Muscle layer of duodenum (tissue), 2 donors: ENCODE measurements at regions not wholly inside any gene's neighbourhood (a gene's known extent, or its start where the extent isn't known, plus 50 kb on each side); places are given as distances from the start of the nearest gene placed in this dataset.
"Not testable (repeated sequence)": the region's sequence is repeated elsewhere in the genome, so short reads cannot be mapped to it uniquely, and the experiment has no call there.

Experiments used
- H3K27ac ChIP-seq: one replicate; pipeline ENCODE4 v1.7.0; 2013; ENCODE audit warnings: mild to moderate bottlenecking, low read length
- H3K27me3 ChIP-seq: one replicate; pipeline ENCODE4 v1.7.0; 2013; ENCODE audit warnings: low read depth, mild to moderate bottlenecking, control low read depth, low read length
- H3K36me3 ChIP-seq, 2 donors: one replicate each; pipeline ENCODE4 v1.7.0; 2013; ENCODE audit warnings: low read length in 2 of 2, control low read depth in 1 of 2, mild to moderate bottlenecking in 1 of 2; ENCODE audit not compliant: insufficient read depth in 2 of 2, control insufficient read depth in 1 of 2
- H3K4me1 ChIP-seq, 2 donors: one replicate each; pipeline ENCODE4 v1.7.0; 2013; ENCODE audit warnings: low read length in 2 of 2, mild to moderate bottlenecking in 2 of 2, control low read depth in 1 of 2, moderate library complexity in 1 of 2; ENCODE audit not compliant: insufficient read depth in 2 of 2, control insufficient read depth in 1 of 2
- H3K4me3 ChIP-seq, 2 donors: one replicate each; pipeline ENCODE4 v1.7.0; 2013; ENCODE audit warnings: low read length in 2 of 2, low read depth in 1 of 2, mild to moderate bottlenecking in 1 of 2
- H3K9me3 ChIP-seq, 2 donors: one replicate each; pipeline ENCODE4 v1.7.0; 2013; ENCODE audit warnings: low read length in 2 of 2, control low read depth in 1 of 2, mild to moderate bottlenecking in 1 of 2; ENCODE audit not compliant: control insufficient read depth in 1 of 2
- donor health status: healthy.

DNA sequence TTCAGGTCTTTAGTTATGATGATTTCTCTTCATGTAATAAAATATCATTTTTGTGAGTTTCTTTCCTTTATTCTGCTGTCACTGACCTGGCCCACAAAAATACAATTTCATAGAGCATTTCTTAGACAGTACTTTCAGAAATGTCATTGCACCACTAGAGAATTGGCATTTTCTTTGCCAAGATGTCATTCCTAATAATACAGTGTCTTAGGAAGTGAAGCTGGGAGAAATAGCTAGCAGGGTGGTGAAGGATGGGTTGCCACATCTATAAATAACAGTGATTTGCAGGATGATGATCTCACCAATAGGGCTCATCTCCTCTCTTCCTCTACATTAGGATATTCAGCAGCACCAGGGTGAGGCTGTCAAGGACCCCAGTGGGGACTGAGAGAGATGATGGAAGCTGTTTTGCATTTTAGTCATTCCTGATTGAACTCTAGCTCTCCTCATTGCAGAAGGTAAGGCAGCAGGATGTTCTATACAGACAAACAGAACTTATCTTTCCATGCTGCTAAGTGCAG lies 452.1 kb downstream of the NXPH1 start:
- Histone ChIP-seq H3K9me3 (no peaks in the 10 kb centered on the region), H3K4me1 (no peaks in the 10 kb centered on the region), H3K27me3 (no peaks in the 10 kb centered on the region), H3K27ac (no peak overlapping the region), H3K4me3 (no peak overlapping the region), H3K36me3 (no peaks in the 10 kb centered on the region)

DNA sequence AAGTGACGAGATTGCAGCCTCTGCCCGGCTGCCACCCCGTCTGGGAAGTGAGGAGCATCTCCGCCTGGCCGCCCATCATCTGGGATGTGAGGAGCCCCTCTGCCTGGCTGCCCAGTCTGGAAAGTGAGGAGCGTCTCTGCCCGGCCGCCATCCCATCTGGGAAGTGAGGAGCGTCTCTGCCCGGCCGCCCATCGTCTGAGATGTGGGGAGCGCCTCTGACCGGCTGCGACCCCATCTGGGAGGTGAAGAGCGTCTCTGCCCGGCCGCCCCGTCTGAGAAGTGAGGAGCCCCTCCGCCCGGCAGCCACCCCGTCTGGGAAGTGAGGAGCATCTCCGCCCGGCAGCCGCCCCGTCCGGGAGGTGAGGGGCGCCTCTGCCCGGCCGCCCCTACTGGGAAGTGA lies 456.9 kb downstream of the NXPH1 start:
- H3K36me3 ChIP-seq, H3K4me3 ChIP-seq, H3K27ac ChIP-seq, H3K4me1 ChIP-seq, H3K27me3 ChIP-seq, H3K9me3 ChIP-seq: not testable (repeated sequence)

DNA sequence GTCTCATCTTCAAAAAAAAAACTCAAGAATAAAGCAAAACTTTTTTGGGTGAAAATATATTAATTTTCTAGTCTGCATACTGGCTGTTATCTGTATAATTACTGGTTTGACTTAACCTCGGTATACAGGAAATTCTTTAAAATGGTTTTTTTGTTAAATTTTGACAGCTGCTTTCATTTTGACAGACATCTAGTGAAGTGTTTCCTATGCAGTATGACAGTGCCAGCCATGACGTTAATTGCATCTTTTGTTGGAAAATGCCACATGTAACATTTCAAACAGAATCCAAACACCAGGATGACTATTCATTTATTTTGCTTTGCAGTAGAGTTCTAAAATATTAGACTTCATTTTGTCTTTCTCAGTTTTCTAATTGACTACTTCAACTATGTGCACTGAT lies 460.4 kb downstream of the NXPH1 start:
- no peaks in the 10 kb centered on the region for H3K27me3 ChIP-seq
- H3K4me3 ChIP-seq = no peak overlapping the region
- no peaks in the 10 kb centered on the region for H3K9me3 ChIP-seq
- H3K4me1 ChIP-seq = no peaks in the 10 kb centered on the region
- H3K36me3 ChIP-seq = no peaks in the 10 kb centered on the region
- no peak overlapping the region for H3K27ac ChIP-seq

DNA sequence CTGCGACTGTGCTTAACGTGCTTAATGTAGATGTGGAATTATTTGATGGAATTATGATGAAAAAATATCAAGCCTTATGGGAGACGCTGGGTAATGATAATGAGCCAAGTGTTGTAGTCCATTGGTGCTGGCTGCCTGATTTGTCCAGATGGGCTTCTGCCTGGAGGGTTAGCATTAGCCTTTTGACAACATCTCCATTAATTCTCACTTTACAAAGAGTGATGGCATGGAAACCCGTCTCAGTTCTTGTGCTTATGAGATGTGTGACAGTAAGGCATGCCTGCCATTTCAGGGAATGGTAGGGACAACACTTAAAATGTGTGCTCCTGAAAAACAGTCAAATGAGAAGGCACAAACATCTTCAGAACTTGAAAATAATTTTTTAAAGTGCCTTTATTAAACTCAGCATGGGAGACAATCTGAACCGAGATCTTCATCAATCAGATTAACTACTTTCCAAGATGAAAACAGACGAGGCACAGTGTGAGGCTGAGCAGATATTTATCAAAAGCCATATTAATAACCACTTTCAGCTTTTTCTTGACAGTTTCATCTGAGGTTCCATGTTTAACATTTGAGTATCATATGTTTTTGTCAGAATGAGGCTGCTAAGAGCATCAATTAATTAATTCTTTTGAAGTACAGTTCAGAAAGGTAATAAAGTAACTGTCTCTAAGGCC lies 473.1 kb downstream of the NXPH1 start:
- no peak overlapping the region for H3K27ac ChIP-seq
- no peaks in the 10 kb centered on the region for H3K4me1 ChIP-seq
- no peaks in the 10 kb centered on the region for H3K27me3 ChIP-seq
- H3K9me3 ChIP-seq = no peaks in the 10 kb centered on the region
- H3K36me3 ChIP-seq = no peaks in the 10 kb centered on the region
- H3K4me3 ChIP-seq = no peak overlapping the region

DNA sequence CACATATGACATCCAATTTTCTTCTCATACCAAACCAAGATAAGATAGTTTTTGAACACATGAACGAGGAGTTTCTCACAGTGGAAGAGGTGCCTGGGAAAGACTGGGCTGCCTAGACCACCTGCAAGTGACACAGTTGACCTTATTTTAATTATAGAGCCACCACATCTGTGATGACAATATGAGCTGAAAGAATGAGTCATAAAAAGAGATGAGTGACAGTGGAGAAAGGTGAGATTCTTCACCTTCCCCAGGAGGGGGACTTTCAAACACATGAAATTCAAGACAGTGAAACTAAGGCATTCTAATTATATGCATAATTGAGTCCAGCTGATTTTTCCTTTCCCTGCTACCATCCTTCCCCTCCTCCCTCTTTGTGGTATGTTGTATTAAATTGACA lies 475.5 kb downstream of the NXPH1 start:
- no peaks in the 10 kb centered on the region for H3K9me3 ChIP-seq
- no peaks in the 10 kb centered on the region for H3K36me3 ChIP-seq
- no peaks in the 10 kb centered on the region for H3K4me1 ChIP-seq
- H3K27ac ChIP-seq = no peak overlapping the region
- H3K4me3 ChIP-seq = no peak overlapping the region
- H3K27me3 ChIP-seq = no peaks in the 10 kb centered on the region

DNA sequence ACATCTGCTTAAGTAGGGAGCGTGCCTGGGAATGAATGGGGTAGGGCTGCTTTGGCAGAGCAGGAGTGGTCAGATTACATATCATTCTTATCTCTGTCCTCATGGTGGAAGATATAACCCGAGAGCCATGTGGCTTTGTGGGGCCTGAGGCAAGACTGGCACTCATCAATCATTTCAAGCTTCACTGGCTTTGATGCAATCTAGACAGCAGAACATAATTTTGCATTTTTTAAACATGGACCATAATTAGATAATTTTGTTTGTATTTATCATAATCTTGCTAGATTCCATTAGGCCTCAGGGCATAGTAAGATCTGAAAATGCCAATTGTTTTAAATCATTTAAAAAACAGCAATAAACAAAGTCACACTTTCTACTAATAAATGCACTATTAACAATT lies 480.3 kb downstream of the NXPH1 start:
- no peaks in the 10 kb centered on the region for H3K27me3 ChIP-seq
- H3K9me3 ChIP-seq = no peaks in the 10 kb centered on the region
- no peaks in the 10 kb centered on the region for H3K36me3 ChIP-seq
- no peaks in the 10 kb centered on the region for H3K4me1 ChIP-seq
- H3K27ac ChIP-seq = no peak overlapping the region
- no peak overlapping the region for H3K4me3 ChIP-seq

DNA sequence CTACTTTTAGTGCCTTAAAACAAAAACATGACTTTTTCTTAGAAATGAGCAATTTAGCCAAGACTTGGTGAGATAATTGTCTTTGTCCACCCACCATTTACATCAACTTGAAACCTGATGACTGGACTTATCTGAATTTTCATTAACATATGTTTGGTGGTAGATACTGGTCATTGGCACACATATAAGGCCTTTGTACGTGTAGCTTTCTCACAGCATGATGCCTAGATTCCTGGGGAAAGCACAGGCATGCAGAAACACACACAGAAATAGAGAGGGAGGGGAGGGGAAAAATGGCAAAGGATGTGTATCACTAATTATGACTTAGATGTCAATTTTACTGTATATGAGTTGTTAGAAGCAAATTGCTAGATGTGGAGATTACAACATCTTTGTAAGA lies 488.4 kb downstream of the NXPH1 start:
- no peaks in the 10 kb centered on the region for H3K27me3 ChIP-seq
- no peaks in the 10 kb centered on the region for H3K4me1 ChIP-seq
- no peaks in the 10 kb centered on the region for H3K36me3 ChIP-seq
- no peak overlapping the region for H3K27ac ChIP-seq
- no peak overlapping the region for H3K4me3 ChIP-seq
- no peaks in the 10 kb centered on the region for H3K9me3 ChIP-seq

DNA sequence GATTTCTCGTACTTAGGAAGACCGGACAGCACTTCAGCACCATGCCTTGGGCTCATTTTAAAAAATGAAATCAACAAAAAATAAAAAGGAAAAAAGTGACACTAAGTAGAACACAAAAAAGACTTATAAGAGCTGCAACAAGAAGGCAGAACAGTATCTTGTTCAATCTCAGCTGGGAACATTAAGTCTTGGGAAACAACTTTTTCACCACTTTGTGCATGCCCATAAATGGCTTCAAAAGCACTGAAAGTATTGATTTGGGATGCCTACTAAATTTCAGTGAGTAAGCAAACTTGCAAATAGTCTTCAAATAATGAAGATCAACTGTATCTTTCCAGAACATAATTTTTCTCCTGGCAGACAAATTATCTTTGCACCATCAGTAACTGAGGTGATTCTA lies 489.3 kb downstream of the NXPH1 start:
- Histone ChIP-seq H3K27ac (no peak overlapping the region), H3K4me1 (no peaks in the 10 kb centered on the region), H3K9me3 (no peaks in the 10 kb centered on the region), H3K4me3 (no peak overlapping the region), H3K27me3 (no peaks in the 10 kb centered on the region), H3K36me3 (no peaks in the 10 kb centered on the region)

DNA sequence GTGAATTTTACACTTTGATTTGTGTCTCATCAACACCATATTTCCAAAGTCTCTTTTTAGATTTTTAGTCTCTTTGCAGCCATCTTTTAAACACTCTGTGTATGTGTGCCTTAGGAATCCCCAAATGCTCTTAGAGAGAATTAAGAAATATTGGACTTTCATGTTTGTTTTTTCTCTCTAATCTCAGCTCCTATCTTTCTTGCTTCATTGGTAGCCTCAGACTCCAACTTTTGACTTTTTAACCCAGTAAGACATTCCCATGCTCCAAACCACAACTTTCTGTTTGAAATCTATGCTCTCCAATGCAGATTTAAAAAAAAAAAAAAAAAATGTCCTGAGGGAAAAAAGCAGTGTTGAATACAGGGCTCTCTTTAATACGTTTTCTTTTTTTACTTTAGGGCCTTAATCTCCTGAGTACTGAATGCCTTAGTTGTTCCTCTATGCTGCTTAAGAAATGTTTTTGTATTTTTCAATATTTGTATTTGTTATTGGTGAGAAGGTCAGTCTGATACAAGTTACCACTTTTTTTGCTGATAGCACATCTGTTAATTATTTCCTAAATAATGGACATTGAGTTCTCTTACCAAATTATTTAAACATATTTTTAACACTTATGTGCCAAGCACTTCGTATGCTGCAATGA lies 489.9 kb downstream of the NXPH1 start:
- no peaks in the 10 kb centered on the region for H3K27me3 ChIP-seq
- H3K9me3 ChIP-seq = no peaks in the 10 kb centered on the region
- no peak overlapping the region for H3K27ac ChIP-seq
- H3K36me3 ChIP-seq = no peaks in the 10 kb centered on the region
- no peaks in the 10 kb centered on the region for H3K4me1 ChIP-seq
- no peak overlapping the region for H3K4me3 ChIP-seq

DNA sequence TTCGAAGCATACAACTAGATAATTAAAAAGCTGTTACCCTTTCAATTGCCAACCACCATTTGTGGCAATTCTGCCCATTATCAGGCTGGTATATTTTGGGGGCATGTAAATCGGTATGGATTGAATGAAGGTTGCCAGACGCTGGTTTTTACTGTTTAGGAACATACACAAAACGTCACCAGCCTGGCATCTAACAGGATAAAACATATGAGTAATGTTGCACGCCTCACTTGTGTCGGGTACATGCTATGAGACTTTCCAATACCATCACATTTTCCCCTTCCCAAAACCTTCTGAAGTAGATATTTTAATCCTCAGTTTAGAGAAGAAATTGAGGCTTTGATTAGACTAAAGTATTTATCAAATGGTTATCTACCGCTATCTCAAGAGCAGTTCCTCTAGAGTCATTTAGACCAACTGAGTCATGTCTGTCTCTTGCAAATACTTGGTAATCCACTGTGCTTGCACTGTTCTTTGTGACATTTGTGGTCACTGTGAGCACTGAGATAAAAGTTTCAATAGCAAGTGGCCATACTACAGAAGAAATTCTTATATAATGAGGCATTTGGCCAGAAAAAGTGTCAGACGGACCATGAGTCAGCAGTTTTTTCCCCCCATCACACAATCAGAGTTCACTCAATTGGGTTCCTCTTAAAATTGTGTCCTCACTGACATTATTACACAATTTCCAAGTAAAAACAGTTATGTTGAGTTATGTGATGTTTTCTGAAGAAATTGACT lies 498.7 kb downstream of the NXPH1 start:
- H3K27me3 ChIP-seq = no peaks in the 10 kb centered on the region
- H3K4me1 ChIP-seq = no peaks in the 10 kb centered on the region
- no peak overlapping the region for H3K27ac ChIP-seq
- no peaks in the 10 kb centered on the region for H3K36me3 ChIP-seq
- H3K9me3 ChIP-seq = no peaks in the 10 kb centered on the region
- H3K4me3 ChIP-seq = no peak overlapping the region

DNA sequence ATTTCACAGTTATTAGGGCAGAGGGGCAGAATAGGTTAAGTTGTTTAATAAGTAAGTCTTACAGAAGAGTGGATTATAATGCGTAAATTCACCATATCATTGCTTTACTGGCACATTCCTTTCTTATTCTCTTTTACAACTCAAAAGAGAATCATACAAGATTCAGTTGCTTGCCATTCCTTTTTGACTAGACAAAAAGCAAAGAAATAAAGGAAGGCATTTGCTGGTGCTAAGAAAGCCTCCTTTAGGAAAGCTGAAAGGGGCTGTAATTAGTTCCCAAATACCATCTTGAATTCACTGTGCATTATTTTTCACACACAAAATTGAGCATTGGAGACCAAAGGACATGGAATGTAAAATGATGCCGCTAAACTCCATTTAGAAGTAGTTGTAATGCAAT lies 499.3 kb downstream of the NXPH1 start:
- Histone ChIP-seq H3K27ac (no peak overlapping the region), H3K27me3 (no peaks in the 10 kb centered on the region), H3K4me3 (no peak overlapping the region), H3K36me3 (no peaks in the 10 kb centered on the region), H3K4me1 (no peaks in the 10 kb centered on the region), H3K9me3 (no peaks in the 10 kb centered on the region)
